ENCODE measurements at regions not wholly inside any gene's neighbourhood (a gene's known extent, or its start where the extent isn't known, plus 50 kb on each side); places are given as distances from the start of the nearest gene placed in this dataset.
"Not testable (repeated sequence)": the region's sequence is repeated elsewhere in the genome, so short reads cannot be mapped to it uniquely, and the experiment has no call there.

DNA sequence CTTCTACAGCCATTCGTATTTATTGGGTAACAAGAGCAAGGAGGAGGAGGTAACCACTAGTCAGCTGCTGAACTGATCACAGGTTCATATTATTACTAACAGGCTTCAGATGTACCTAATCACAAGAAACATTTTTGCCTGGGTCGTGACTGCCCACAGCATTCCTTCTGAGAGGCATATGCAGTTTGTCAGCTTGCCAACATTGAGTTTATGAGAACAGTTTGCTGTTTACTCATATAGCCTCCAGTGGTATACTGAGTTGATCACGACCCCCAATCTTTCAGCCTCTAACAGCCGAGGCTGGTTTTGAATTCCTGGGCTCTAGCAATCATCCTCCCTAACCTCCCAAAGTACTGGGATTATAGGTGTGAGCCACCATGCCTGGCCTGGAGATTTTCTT lies 693.6 kb downstream of the TLE1 start:
- no peak for DNase-seq (ENCODE audit: extremely low spot score)
- POLR2A ChIA-PET, result no interaction called here
- CTCF ChIA-PET, result no interaction called here
- TF ChIP-seq, protein P1, sequence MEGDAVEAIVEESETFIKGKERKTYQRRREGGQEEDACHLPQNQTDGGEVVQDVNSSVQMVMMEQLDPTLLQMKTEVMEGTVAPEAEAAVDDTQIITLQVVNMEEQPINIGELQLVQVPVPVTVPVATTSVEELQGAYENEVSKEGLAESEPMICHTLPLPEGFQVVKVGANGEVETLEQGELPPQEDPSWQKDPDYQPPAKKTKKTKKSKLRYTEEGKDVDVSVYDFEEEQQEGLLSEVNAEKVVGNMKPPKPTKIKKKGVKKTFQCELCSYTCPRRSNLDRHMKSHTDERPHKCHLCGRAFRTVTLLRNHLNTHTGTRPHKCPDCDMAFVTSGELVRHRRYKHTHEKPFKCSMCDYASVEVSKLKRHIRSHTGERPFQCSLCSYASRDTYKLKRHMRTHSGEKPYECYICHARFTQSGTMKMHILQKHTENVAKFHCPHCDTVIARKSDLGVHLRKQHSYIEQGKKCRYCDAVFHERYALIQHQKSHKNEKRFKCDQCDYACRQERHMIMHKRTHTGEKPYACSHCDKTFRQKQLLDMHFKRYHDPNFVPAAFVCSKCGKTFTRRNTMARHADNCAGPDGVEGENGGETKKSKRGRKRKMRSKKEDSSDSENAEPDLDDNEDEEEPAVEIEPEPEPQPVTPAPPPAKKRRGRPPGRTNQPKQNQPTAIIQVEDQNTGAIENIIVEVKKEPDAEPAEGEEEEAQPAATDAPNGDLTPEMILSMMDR (IDR thresholded peaks at IDR 0.05; ENCODE audit: control extremely low read depth, extremely low read depth, low read depth, missing control alignments), result no peak

DNA sequence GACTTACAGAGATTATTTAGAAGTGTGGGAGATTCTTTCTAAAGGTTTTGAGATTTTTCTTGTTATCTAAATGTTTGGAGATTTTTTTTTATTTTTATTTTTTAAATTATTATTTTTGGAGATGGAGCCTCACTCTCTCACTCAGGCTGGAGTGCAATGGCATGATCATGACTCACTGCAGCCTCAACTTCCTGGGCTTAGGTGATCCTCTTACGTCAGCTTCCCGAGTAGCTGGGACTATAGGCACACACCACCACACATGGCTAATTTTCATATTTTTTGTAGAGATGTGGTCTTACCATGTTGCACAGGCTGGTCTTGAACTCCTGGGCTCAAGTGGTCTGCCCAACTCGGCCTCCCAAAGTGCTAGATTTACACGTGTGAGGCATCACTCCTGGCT lies 694.5 kb downstream of the TLE1 start:
- TF ChIP-seq, protein P1 (IDR thresholded peaks at IDR 0.05; ENCODE audit: control extremely low read depth, extremely low read depth, low read depth, missing control alignments), result no peak
- POLR2A ChIA-PET, result no interaction called here
- CTCF ChIA-PET, result no interaction called here
- no peak for DNase-seq (ENCODE audit: extremely low spot score)

DNA sequence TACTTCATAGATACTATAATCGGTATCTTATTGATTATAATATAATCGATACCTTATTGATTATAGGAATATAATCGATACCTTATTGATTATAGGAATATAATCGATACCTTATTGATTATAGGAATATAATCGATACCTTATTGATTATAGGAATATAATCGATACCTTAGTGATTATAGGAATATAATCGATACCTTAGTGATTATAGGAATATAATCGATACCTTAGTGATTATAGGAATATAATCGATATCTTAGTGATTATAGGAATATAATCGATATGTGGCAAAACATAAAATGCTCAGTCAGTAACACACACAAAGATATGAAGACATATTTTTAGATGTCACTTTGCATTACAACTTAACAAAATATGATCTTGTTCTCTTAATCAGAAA lies 703.8 kb downstream of the TLE1 start:
- CTCF ChIA-PET; POLR2A ChIA-PET; DNase-seq (ENCODE audit: extremely low spot score): not testable (repeated sequence)

DNA sequence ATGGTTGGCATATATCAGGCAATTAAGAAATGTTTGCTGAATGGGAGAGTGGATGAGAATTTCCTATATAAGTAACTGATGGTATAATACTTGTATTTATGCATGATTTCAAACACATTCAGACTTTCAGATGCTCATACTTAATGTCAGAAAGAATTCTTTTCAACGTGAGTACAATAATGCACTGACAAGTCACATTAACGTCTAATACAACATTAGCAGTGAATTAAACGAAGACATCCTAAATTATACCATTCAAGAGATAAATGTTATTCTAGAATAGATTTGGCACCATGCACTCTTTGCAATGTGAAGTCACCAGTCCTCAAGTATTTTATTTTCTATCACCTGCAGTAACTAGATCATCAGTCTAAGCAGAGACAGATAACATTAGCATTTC lies 712.9 kb downstream of the TLE1 start:
- CTCF ChIA-PET, result no interaction called here
- POLR2A ChIA-PET, result no interaction called here
- DNase-seq (ENCODE audit: extremely low spot score), result no peak
- TF ChIP-seq, protein P1 (IDR thresholded peaks at IDR 0.05; ENCODE audit: control extremely low read depth, extremely low read depth, low read depth, missing control alignments), result no peak

DNA sequence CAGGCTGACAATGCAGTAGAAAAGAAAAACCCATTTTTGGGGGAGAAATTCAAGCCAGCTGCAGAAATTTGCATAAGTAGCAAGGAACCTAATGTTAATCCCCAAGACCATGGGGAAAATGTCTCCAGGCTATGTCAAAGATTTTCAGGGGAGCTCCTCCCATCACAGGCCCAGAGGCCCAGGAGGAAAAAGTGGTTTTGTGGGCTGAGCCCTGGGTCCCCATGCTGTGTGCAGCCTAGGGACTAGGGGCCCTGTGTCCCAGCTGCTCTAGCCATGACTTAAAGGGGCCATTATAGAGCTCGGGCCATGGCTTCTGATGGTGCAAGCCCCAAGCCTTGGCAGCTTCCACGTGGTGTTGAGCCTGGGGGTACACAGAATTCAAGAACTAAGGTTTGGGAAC lies 719.0 kb downstream of the TLE1 start:
- CTCF ChIA-PET; DNase-seq (ENCODE audit: extremely low spot score); POLR2A ChIA-PET: not testable (repeated sequence)

DNA sequence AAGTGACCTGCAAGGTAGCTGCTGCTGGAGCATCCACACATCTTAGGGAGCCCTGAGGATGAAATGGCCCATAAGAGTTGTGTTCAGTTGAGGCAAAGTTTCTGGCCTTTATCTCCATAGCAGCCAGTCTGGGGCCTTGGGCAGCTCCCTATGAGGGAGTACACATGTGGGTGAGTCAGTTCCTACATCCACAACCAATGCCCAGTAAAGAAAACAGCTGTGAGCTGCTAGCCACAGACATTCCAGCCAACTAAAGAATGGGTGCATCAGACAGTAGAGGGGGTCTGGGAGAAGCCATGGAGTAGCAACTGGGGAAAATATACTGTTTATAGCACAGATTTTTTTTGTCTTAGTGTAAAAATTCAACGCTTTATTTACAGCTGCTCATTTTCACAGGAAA lies 720.7 kb downstream of the TLE1 start:
- TF ChIP-seq, protein P1 (IDR thresholded peaks at IDR 0.05; ENCODE audit: control extremely low read depth, extremely low read depth, low read depth, missing control alignments), result no peak
- ChIA-PET CTCF (no interaction called here), POLR2A (no interaction called here)
- DNase-seq (ENCODE audit: extremely low spot score), result no peak

DNA sequence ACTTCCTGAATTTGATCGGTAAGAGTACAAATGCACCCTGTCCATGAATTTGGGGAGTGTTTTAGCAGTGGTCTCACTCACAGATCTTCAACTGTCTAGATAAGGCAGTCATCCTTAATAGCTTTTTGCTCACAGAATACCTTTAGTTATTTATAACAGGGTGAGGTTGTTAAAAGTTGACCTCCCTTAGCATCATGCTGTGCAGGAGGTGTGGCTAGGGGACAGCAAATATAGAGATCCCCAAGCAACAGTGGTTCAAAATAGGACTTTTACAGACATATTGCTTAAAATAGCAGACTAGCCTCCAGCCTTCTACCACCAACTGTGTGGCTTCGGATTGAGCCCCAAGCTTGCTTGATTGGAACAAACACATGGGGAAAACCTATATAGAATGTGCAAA lies 724.4 kb downstream of the TLE1 start:
- DNase-seq (ENCODE audit: extremely low spot score), result no peak
- CTCF ChIA-PET, result no interaction called here
- POLR2A ChIA-PET, result no interaction called here
- TF ChIP-seq, protein P1 (IDR thresholded peaks at IDR 0.05; ENCODE audit: control extremely low read depth, extremely low read depth, low read depth, missing control alignments), result no peak

DNA sequence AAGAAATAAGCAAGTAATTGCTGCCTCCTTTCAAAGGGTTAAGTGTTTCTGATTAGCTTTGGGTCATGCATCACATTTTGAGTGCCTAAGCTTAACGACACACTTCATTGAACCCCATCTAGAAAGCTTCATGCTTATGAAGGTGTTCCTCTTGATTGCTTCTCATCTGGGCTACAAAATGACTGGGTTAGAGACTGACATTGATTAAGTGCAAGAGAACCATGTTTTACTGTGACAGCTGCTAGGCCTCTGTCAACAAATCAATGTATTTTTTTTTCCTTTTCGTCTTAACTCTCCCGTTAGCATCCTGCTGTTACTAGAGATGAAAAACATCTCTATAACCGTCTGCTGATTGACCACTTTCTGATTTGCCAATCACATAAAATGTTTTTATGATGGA lies 725.0 kb downstream of the TLE1 start:
- TF ChIP-seq, protein P1 (IDR thresholded peaks at IDR 0.05; ENCODE audit: control extremely low read depth, extremely low read depth, low read depth, missing control alignments), result no peak
- POLR2A ChIA-PET, result no interaction called here
- CTCF ChIA-PET, result no interaction called here
- no peak for DNase-seq (ENCODE audit: extremely low spot score)

Measured in GM10248 (cell line).